HFF-Myc (cell line): ENCODE measurements at regions not wholly inside any gene's neighbourhood (a gene's known extent, or its start where the extent isn't known, plus 50 kb on each side); places are given as distances from the start of the nearest gene placed in this dataset.

ENCODE experiments used
- DNase-seq: peaks from one replicate; pipeline ENCODE4 v3.0.0-alpha.2; 2011; ENCODE audit warnings: low read depth; ENCODE audit errors: extremely low read depth
- H3K4me3 ChIP-seq: replicated peaks from 2 replicates; pipeline ENCODE4 v1.5.1; 2011; ENCODE audit warnings: low read depth, mild to moderate bottlenecking, control low read depth, low read length
- CTCF ChIP-seq: IDR thresholded peaks from 2 replicates; pipeline ENCODE4 v1.5.1; 2012; ENCODE audit warnings: mild to moderate bottlenecking, low read depth, low read length, control low read depth; ENCODE audit errors: missing control alignments

- no peak for DNase-seq
- no peak overlapping the region for H3K4me3 ChIP-seq
- no peak for TF ChIP-seq CTCF
Measured at GRCh38 chr4:129862461-129862860, 766.5 kb downstream of the C4orf33 start.

GRCh38 chr4:129863206-129863605, 767.3 kb downstream of the C4orf33 start:
- H3K4me3 ChIP-seq: no peak overlapping the region
- DNase-seq: no peak
- TF ChIP-seq CTCF: no peak

- TF ChIP-seq CTCF: no peak
- DNase-seq: no peak
- no peak overlapping the region for H3K4me3 ChIP-seq
Measured at GRCh38 chr4:129883996-129884395, 788.0 kb downstream of the C4orf33 start.

- no peak overlapping the region for H3K4me3 ChIP-seq
- no peak for DNase-seq
- no peak for TF ChIP-seq CTCF
Measured at GRCh38 chr4:129897111-129897510, 801.2 kb downstream of the C4orf33 start.

GRCh38 chr4:129899849-129900248, 803.9 kb downstream of the C4orf33 start:
- no peak for DNase-seq
- TF ChIP-seq CTCF: no peak
- H3K4me3 ChIP-seq: no peak overlapping the region

GRCh38 chr4:129900430-129900953, 804.5 kb downstream of the C4orf33 start:
- no peak overlapping the region for H3K4me3 ChIP-seq
- no peak for TF ChIP-seq CTCF
- no peak for DNase-seq

- H3K4me3 ChIP-seq: no peak overlapping the region
- DNase-seq: no peak
- no peak for TF ChIP-seq CTCF
Measured at GRCh38 chr4:129901205-129901604, 805.3 kb downstream of the C4orf33 start.
